HCT116 (cell line): ENCODE measurements at regions not wholly inside any gene's neighbourhood (a gene's known extent, or its start where the extent isn't known, plus 50 kb on each side); places are given as distances from the start of the nearest gene placed in this dataset.

Source experiments
- ATAC-seq: fragments of 200-7000 bp; cut with Tn5 transposase; 2 replicates; pipeline ENCODE4 v1.9.1; 2020; ENCODE audit warnings: mild to moderate bottlenecking, moderate library complexity
- BruUV-seq: library from RNA; stranded (reverse); fragments of 400-500 nt; replicated peaks from 2 replicates; lab custom pipeline; 2021; lab: Mats Ljungman, UMichigan
- CTCF ChIA-PET: fragments of 300-600 bp; sonication (Branson Sonifier 250); formaldehyde crosslinking; loops from one replicate; lab custom pipeline; 2021; ENCODE audit warnings: antibody characterized with exemption; lab: Charles Lee
- POLR2A ChIA-PET: fragments of 300-600, 350-600 bp; sonication (Branson Sonifier 250); formaldehyde crosslinking; loops from one replicate; lab custom pipeline; 2021; ENCODE audit warnings: antibody characterized with exemption; lab: Charles Lee
- RAD21 ChIA-PET, 2 experiments: fragments of 300-600 bp; sonication (Branson Sonifier 250); formaldehyde crosslinking; loops; one replicate each; lab custom pipeline; 2023; ENCODE audit warnings: low total read pairs in 2 of 2; ENCODE audit not compliant: uncharacterized antibody in 2 of 2, unreplicated experiment in 2 of 2, low non-redundant PET in 1 of 2; lab: Charles Lee
- DNase-seq: peaks from one replicate; pipeline ENCODE4 v3.0.0-alpha.2; 2010; ENCODE audit warnings: low read depth, low spot score
- H2AFZ ChIP-seq: fragments of 200-600 bp; shearing (Covaris generic), sonication (generic); 2 replicates; pipeline ENCODE4 v1.6.1; 2017; ENCODE audit warnings: low read depth, mixed run types, mixed read lengths, antibody characterized with exemption, low read length; ENCODE audit not compliant: poor library complexity, severe bottlenecking
- H3K27ac ChIP-seq: 2 replicates; pipeline ENCODE4 v1.5.1; 2012; ENCODE audit warnings: low read depth, low read length
- H3K27me3 ChIP-seq: fragments of 200-600 bp; sonication (generic); 2 replicates; pipeline ENCODE4 v1.6.1; 2016; ENCODE audit warnings: mixed run types, low read length, mixed read lengths; ENCODE audit not compliant: insufficient read depth
- H3K36me3 ChIP-seq, 2 experiments: fragments of 200-500 bp in 1 of 2; fragments of 200-600 bp in 1 of 2; sonication (Bioruptor generic) in 1 of 2; sonication (generic) in 1 of 2; 2 replicates each; pipeline versions ENCODE4 v1.5.1 to v1.6.1; 2014 to 2016; ENCODE audit warnings: low read length in 2 of 2, inconsistent platforms in 1 of 2, mixed read lengths in 1 of 2, mixed run types in 1 of 2; ENCODE audit not compliant: insufficient read depth in 2 of 2, control insufficient read depth in 1 of 2
- H3K4me1 ChIP-seq, 2 experiments: fragments of 200-600 bp in 1 of 2; sonication (generic) in 1 of 2; 2 replicates each; pipeline versions ENCODE4 v1.5.1 to v1.6.1; 2012 to 2017; ENCODE audit warnings: low read length in 2 of 2, inconsistent platforms in 1 of 2, mild to moderate bottlenecking in 1 of 2, mixed read lengths in 1 of 2, mixed run types in 1 of 2, moderate library complexity in 1 of 2; ENCODE audit not compliant: insufficient read depth in 2 of 2, control insufficient read depth in 1 of 2
- H3K4me2 ChIP-seq: fragments of 200-600 bp; sonication (generic); 2 replicates; pipeline ENCODE4 v1.6.1; 2017; ENCODE audit warnings: mixed run types, low read length, mixed read lengths
- H3K4me3 ChIP-seq, 2 experiments: fragments of 200-600 bp in 1 of 2; sonication (generic) in 1 of 2; replicated peaks in 1 of 2; 2 replicates each; pipeline ENCODE4 v1.5.1; 2011 to 2016; ENCODE audit warnings: low read length in 2 of 2, control low read depth in 1 of 2, low read depth in 1 of 2, mild to moderate bottlenecking in 1 of 2, mixed read lengths in 1 of 2, mixed run types in 1 of 2
- H3K79me2 ChIP-seq: fragments of 200-600 bp; sonication (generic); 2 replicates; pipeline ENCODE4 v1.6.1; 2017; ENCODE audit warnings: mild to moderate bottlenecking, mixed run types, low read length, moderate library complexity, mixed read lengths; ENCODE audit not compliant: insufficient read depth
- H3K9ac ChIP-seq: fragments of 200-600 bp; sonication (generic); 2 replicates; pipeline ENCODE4 v1.6.1; 2016; ENCODE audit warnings: low read length, mixed read lengths
- H3K9me2 ChIP-seq: fragments of 200-600 bp; sonication (generic), shearing (Covaris generic); 2 replicates; pipeline ENCODE4 v1.6.1; 2017; ENCODE audit warnings: mixed run types, mild to moderate bottlenecking, moderate library complexity; ENCODE audit not compliant: insufficient read depth
- H3K9me3 ChIP-seq, 2 experiments: fragments of 200-500 bp in 1 of 2; fragments of 200-600 bp in 1 of 2; sonication (Bioruptor generic) in 1 of 2; sonication (generic) in 1 of 2; 2 replicates each; pipeline ENCODE4 v1.6.1; 2014 to 2017; ENCODE audit warnings: low read length in 2 of 2, mixed read lengths in 2 of 2, inconsistent platforms in 1 of 2, low read depth in 1 of 2, mild to moderate bottlenecking in 1 of 2, mixed run types in 1 of 2, moderate library complexity in 1 of 2; ENCODE audit not compliant: control insufficient read depth in 1 of 2, insufficient read depth in 1 of 2
- H4K20me1 ChIP-seq: fragments of 200-600 bp; sonication (generic), shearing (Covaris generic); 2 replicates; pipeline ENCODE4 v1.6.1; 2017; ENCODE audit warnings: mixed run types, mild to moderate bottlenecking, moderate library complexity; ENCODE audit not compliant: insufficient read depth
- CEBPB ChIP-seq: IDR thresholded peaks from 2 replicates; pipeline ENCODE4 v1.6.1; 2012; ENCODE audit warnings: low read depth
- EGR1 ChIP-seq: IDR thresholded peaks from 2 replicates; pipeline ENCODE4 v1.6.1; 2012; ENCODE audit warnings: low read depth
- JUND ChIP-seq: IDR thresholded peaks from 2 replicates; pipeline ENCODE4 v1.6.1; 2012
- SIN3A ChIP-seq: IDR thresholded peaks from 2 replicates; pipeline ENCODE4 v1.6.1; 2012; ENCODE audit warnings: low read depth
- SP1 ChIP-seq: IDR thresholded peaks from 2 replicates; pipeline ENCODE4 v1.6.1; 2012; ENCODE audit warnings: low read depth
- ZFX ChIP-seq: fragments of 450-650 bp; IDR thresholded peaks from 2 replicates; pipeline ENCODE4 v1.6.1; 2017
- ZNF274 ChIP-seq: fragments of 200-500 bp; sonication (Bioruptor generic); IDR thresholded peaks from 2 replicates; pipeline ENCODE4 v1.6.1; 2014; ENCODE audit warnings: mild to moderate bottlenecking, low read depth, low read length, inconsistent platforms
- intact Hi-C: fragments of 100-400 bp; cut with micrococcal nuclease; formaldehyde crosslinking; loops from 2 replicates; pipeline ENCODE4 v1.10.0; 2022
- TF ChIP-seq, protein P1 (sequence below), 3 experiments: fragments of 200-600 bp in 1 of 3; sonication (generic) in 1 of 3; IDR thresholded peaks in 2 of 3; conservative IDR thresholded peaks in 1 of 3; 2 replicates each; pipeline ENCODE4 v1.5.1; 2012 to 2017; ENCODE audit warnings: low read depth in 2 of 3, low read length in 2 of 3, antibody characterized with exemption in 1 of 3, borderline replicate concordance in 1 of 3, control low read depth in 1 of 3, mild to moderate bottlenecking in 1 of 3, mixed read lengths in 1 of 3, mixed run types in 1 of 3, moderate library complexity in 1 of 3; ENCODE audit not compliant: insufficient read depth in 1 of 3
- TF ChIP-seq, protein P2 (sequence below): IDR thresholded peaks from 2 replicates; pipeline ENCODE4 v1.6.1; 2012

DNA sequence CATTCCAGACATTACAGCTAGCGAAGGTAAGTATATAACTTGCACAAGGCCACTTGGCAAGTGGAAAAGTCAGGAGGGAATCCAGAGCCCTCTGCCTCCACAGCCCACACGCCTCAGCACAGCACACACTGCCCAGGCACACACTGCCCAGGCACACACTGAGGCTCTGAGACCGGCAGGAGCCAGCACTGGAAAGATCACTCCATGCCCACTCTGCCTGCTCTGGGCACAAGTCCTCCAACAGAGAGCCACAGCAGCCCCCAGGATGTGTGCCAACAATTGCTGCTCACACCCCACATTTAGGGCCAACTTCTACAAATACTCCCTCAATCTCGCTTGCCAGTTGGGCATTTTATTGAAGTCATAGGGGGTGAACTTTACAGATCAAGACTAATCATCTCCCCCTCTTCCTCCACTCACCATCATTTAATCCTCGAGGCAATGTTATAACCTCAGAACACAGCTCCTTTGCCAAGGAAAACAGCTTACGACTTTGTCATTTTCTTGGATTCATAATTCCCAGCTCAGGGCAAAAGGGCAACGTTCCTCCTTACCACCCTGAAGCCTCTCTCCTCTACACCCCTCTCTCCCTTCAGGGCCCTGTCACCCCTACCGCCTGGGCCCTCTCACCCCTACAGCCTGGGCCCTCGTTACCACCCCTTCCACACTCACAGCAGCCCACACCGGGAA, 53.0 kb upstream of the TPM1 start:
- no peaks in the 10 kb centered on the region for H3K9me2 ChIP-seq
- ChIA-PET RAD21 (no interaction called here), POLR2A (no interaction called here), CTCF (interaction anchor here (1.8 kb wide), 1 partner anchor 59 kb away, joined by 5 read pairs; no protein-coding TSS in a partner anchor)
- H3K79me2 ChIP-seq, result no peaks in the 10 kb centered on the region
- H3K9ac ChIP-seq, result no peak overlapping the region
- no peak overlapping the region for H3K4me3 ChIP-seq
- H3K4me1 ChIP-seq, result no peaks in the 10 kb centered on the region
- no peak for TF ChIP-seq ZNF274
- no peak for TF ChIP-seq EGR1
- TF ChIP-seq, protein P1, sequence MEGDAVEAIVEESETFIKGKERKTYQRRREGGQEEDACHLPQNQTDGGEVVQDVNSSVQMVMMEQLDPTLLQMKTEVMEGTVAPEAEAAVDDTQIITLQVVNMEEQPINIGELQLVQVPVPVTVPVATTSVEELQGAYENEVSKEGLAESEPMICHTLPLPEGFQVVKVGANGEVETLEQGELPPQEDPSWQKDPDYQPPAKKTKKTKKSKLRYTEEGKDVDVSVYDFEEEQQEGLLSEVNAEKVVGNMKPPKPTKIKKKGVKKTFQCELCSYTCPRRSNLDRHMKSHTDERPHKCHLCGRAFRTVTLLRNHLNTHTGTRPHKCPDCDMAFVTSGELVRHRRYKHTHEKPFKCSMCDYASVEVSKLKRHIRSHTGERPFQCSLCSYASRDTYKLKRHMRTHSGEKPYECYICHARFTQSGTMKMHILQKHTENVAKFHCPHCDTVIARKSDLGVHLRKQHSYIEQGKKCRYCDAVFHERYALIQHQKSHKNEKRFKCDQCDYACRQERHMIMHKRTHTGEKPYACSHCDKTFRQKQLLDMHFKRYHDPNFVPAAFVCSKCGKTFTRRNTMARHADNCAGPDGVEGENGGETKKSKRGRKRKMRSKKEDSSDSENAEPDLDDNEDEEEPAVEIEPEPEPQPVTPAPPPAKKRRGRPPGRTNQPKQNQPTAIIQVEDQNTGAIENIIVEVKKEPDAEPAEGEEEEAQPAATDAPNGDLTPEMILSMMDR (IDR thresholded peaks at IDR 0.05 in 2 of 3, conservative IDR thresholded peaks at IDR 0.05 in 1 of 3; ENCODE audit: borderline replicate concordance in 1 of 3, insufficient read depth in 1 of 3, low read depth in 2 of 3, low read length in 2 of 3), result no peak
- no peak for TF ChIP-seq ZFX
- TF ChIP-seq SIN3A, result no peak
- TF ChIP-seq CEBPB, result no peak
- TF ChIP-seq, protein P2, sequence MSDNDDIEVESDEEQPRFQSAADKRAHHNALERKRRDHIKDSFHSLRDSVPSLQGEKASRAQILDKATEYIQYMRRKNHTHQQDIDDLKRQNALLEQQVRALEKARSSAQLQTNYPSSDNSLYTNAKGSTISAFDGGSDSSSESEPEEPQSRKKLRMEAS, result no peak
- no peak for TF ChIP-seq JUND
- no peak for TF ChIP-seq SP1
- no peak overlapping the region for H2AFZ ChIP-seq
- H3K27me3 ChIP-seq, result no peaks in the 10 kb centered on the region
- ATAC-seq, result no peak
- no peaks in the 10 kb centered on the region for H3K36me3 ChIP-seq
- intact Hi-C loops, result no loop called here
- H4K20me1 ChIP-seq, result no peaks in the 10 kb centered on the region
- no peak overlapping the region for H3K27ac ChIP-seq
- no peak for DNase-seq
- H3K9me3 ChIP-seq, result no peaks in the 10 kb centered on the region
- no peak overlapping the region for H3K4me2 ChIP-seq
- BruUV-seq, result no TSS peak
